Peyer's patch (tissue), 4 donors: ENCODE measurements at regions not wholly inside any gene's neighbourhood (a gene's known extent, or its start where the extent isn't known, plus 50 kb on each side); places are given as distances from the start of the nearest gene placed in this dataset.
"Not testable (repeated sequence)": the region's sequence is repeated elsewhere in the genome, so short reads cannot be mapped to it uniquely, and the experiment has no call there.

Source experiments
- DNase-seq, 3 donors: peaks; one replicate each; pipeline ENCODE4 v3.0.0-alpha.2; 2017 to 2019
- H3K27ac ChIP-seq, 4 donors: fragments of 200-600 bp; sonication (generic); one replicate each; pipeline ENCODE4 v1.5.1; 2016 to 2019
- H3K27me3 ChIP-seq, 2 donors: fragments of 200-600 bp; sonication (generic); one replicate each; pipeline ENCODE4 v1.5.1; 2019
- H3K36me3 ChIP-seq, 3 donors: fragments of 200-600 bp; sonication (generic); one replicate each; pipeline ENCODE4 v1.5.1; 2016 to 2019
- H3K4me1 ChIP-seq, 4 donors: fragments of 200-600 bp; sonication (generic); one replicate each; pipeline ENCODE4 v1.5.1; 2016 to 2019
- H3K4me3 ChIP-seq, 4 donors: fragments of 200-600 bp; sonication (generic); 1 replicate in 3 of 4; 2 replicates in 1 of 4; pipeline ENCODE4 v1.5.1; 2016 to 2019; ENCODE audit warnings: mild to moderate bottlenecking in 1 of 4
- H3K9me3 ChIP-seq, 4 donors: fragments of 200-600 bp; sonication (generic); one replicate each; pipeline ENCODE4 v1.5.1; 2016 to 2019; ENCODE audit warnings: mild to moderate bottlenecking in 1 of 4
- POLR2A ChIP-seq, 2 donors: fragments of 450-650 bp; IDR thresholded peaks; one replicate each; pipeline ENCODE4 v1.5.1; 2017; ENCODE audit warnings: antibody characterized with exemption in 2 of 2, mild to moderate bottlenecking in 2 of 2, moderate library complexity in 2 of 2
- TF ChIP-seq, protein P1 (sequence below), 6 experiments: fragments of 450-650 bp in 4 of 6; fragments of 200-600 bp in 2 of 6; sonication (generic) in 1 of 6; IDR thresholded peaks; one replicate each; pipeline ENCODE4 v1.5.1; 2017 to 2019; ENCODE audit warnings: antibody characterized with exemption in 6 of 6, mild to moderate bottlenecking in 3 of 6, moderate library complexity in 1 of 6

GRCh38 chr6:167212713-167213005 lies 54.9 kb upstream of the GPR31 start:
- Histone ChIP-seq H3K36me3 (no peaks in the 10 kb centered on the region), H3K4me3 (no peak overlapping the region), H3K27ac (no peak overlapping the region), H3K27me3 (no peaks in the 10 kb centered on the region), H3K4me1 (no peaks in the 10 kb centered on the region), H3K9me3 (no peaks in the 10 kb centered on the region)
- no peak for DNase-seq
- no peak for TF ChIP-seq POLR2A (IDR thresholded peaks at IDR 0.05)
- TF ChIP-seq, protein P1, sequence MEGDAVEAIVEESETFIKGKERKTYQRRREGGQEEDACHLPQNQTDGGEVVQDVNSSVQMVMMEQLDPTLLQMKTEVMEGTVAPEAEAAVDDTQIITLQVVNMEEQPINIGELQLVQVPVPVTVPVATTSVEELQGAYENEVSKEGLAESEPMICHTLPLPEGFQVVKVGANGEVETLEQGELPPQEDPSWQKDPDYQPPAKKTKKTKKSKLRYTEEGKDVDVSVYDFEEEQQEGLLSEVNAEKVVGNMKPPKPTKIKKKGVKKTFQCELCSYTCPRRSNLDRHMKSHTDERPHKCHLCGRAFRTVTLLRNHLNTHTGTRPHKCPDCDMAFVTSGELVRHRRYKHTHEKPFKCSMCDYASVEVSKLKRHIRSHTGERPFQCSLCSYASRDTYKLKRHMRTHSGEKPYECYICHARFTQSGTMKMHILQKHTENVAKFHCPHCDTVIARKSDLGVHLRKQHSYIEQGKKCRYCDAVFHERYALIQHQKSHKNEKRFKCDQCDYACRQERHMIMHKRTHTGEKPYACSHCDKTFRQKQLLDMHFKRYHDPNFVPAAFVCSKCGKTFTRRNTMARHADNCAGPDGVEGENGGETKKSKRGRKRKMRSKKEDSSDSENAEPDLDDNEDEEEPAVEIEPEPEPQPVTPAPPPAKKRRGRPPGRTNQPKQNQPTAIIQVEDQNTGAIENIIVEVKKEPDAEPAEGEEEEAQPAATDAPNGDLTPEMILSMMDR (IDR thresholded peaks at IDR 0.05), result no peak

DNA sequence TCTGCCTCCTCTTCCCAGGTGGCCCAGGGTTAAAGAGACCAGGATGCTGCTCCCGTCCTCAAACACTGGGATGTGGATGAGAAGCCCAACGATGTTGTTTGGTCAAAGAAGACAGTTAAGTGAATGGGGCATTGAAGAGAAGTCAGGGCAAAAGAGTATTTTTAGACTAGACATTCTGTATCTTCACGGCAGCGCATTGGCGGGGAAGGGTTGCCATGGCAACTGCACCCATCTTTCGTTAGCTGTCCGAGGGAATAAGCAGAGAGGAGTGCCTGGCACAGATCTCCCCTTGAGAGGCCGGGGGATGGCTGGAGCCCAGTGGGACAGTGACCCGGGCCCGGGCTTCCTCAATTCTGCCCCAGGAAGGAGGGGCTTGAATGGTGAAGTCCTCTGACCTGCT lies 56.4 kb upstream of the GPR31 start:
- Histone ChIP-seq H3K27ac (no peak overlapping the region), H3K36me3 (no peaks in the 10 kb centered on the region), H3K4me3 (no peak overlapping the region), H3K9me3 (no peaks in the 10 kb centered on the region), H3K27me3 (no peaks in the 10 kb centered on the region), H3K4me1 (no peaks in the 10 kb centered on the region)
- TF ChIP-seq, protein P1 (IDR thresholded peaks at IDR 0.05), result no peak
- TF ChIP-seq POLR2A (IDR thresholded peaks at IDR 0.05), result no peak
- no peak for DNase-seq

DNA sequence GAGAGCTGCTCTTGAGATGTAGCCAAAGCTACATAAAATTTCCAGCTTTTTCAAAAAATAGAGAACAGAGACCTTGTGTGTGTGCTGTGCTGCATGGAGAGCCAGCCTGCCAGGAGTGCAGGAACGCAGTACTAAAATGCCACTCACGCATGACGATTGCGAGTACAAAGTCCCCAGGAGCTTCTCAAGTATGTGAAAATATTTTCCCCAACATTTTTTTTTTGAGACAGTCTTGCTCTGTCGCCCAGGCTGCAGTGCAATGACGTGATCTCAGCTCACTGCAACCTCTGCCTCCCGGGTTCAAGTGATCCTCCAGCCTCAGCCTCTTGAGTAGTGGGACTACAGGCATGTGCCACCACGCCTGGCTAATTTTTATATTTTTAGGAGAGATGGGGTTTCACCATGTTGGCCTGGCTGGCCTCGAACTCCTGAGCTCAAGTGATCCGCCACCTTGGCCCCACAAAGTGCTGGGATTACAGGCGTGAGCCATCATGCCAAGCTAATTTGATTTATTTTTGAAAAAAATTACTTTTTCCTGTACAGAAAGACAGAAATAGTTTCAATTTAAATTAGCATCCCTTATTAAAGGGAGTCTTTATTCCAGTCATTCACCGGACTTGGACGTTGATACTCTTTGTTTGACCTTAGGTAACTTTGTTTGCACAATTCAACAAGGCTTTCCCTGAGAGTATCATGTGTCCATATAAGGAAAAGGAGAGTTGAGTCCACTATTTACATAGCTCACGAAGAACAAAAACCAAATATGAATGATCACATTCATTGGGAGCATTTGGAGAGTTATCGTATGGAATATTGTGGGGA lies 57.9 kb upstream of the GPR31 start:
- H3K9me3 ChIP-seq, H3K27me3 ChIP-seq, H3K36me3 ChIP-seq, H3K4me3 ChIP-seq, H3K27ac ChIP-seq, DNase-seq, H3K4me1 ChIP-seq: not testable (repeated sequence)

DNA sequence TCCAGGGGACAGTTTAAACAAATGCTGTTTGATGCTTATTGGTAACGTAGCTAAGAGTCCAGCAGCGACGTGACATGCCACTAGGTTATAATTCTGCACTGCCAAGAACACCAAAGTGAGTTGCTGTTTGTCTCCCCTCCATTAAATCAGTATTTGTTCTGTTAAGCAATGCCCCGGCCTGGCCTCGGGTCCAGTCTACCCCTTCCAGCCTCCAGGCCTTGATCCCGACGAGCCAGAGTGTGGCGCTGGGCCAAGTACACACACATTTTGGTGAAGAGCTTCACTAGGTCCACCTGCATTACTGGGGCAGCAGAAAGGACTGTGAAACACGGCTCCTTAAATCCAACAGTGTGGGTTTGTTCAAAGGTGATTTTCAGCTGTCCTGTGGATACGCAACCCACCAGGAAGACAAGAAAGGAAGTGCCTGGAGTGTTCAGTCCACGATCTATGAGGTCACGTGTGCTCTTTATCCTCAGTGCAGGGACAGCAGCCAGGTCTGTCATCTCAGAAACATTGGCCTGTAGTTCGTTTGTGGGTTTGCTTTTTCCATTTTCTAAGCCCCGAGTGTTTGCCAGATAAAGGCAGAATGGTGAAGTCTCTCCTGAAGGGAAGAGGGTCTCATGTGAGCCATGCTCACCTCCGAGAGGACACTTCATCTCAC lies 58.7 kb upstream of the GPR31 start:
- H3K4me1 ChIP-seq, H3K36me3 ChIP-seq, H3K27me3 ChIP-seq, H3K9me3 ChIP-seq, H3K4me3 ChIP-seq, H3K27ac ChIP-seq, DNase-seq: not testable (repeated sequence)

DNA sequence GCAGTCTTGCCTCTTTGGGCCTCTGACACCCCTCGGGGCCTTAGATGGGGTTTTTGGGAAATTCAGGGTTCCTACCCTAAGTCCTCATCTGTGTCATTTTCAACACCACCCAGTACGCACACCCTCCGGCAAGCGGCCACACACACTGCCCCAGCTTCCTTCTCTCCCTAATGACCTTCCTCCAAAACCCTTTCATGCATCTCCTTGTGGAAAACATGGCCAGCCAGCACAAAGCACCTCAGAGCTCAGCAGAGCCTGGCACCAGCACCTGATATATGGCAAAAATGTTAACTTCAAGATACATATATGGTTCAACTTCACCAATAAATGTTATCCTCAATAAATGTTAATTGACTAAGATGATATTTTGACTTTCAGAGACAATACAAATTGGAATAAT lies 59.3 kb upstream of the GPR31 start:
- H3K9me3 ChIP-seq, DNase-seq, H3K27ac ChIP-seq, H3K4me1 ChIP-seq, H3K27me3 ChIP-seq, H3K36me3 ChIP-seq, H3K4me3 ChIP-seq: not testable (repeated sequence)

- not testable (repeated sequence) for H3K27ac ChIP-seq, H3K27me3 ChIP-seq
These were observed 60.4 kb upstream of the GPR31 start for GRCh38 chr6:167217951-167218759.

GRCh38 chr6:167219079-167219478 lies 61.3 kb upstream of the GPR31 start:
- H3K27ac ChIP-seq, H3K9me3 ChIP-seq, H3K27me3 ChIP-seq, H3K36me3 ChIP-seq, H3K4me3 ChIP-seq, DNase-seq, H3K4me1 ChIP-seq: not testable (repeated sequence)

More at GRCh38 chr6:167217951-167218759, 60.4 kb upstream of the GPR31 start:
- not testable (repeated sequence) for H3K36me3 ChIP-seq, H3K4me1 ChIP-seq, H3K4me3 ChIP-seq, H3K9me3 ChIP-seq
- DNase-seq, result peak in 1 of 3 donors; percentile 21
- TF ChIP-seq, protein P1 (IDR thresholded peaks at IDR 0.05), result peak in 4 of 6 experiments; percentile 2 to 51 (median 33)
